A549 (cell line): ENCODE measurements at regions not wholly inside any gene's neighbourhood (a gene's known extent, or its start where the extent isn't known, plus 50 kb on each side); places are given as distances from the start of the nearest gene placed in this dataset.

ENCODE experiments used
- CTCF ChIP-seq: fragments of >200 bp; sonication (Bioruptor Twin); formaldehyde crosslinking; IDR thresholded peaks from 3 replicates; pipeline ENCODE4 v1.5.1; 2016
- EP300 ChIP-seq, 2 experiments: fragments of >200 bp; sonication (Bioruptor Twin); formaldehyde crosslinking; IDR thresholded peaks; 2 replicates in 1 of 2; 3 replicates in 1 of 2; pipeline ENCODE4 v1.6.1; 2016 to 2017
- NFE2L2 ChIP-seq: fragments of 150-350 bp; conservative IDR thresholded peaks from 2 replicates; pipeline ENCODE4 v1.6.1; 2014; ENCODE audit warnings: low read length
- NR3C1 ChIP-seq: fragments of >200 bp; sonication (Bioruptor Twin); formaldehyde crosslinking; IDR thresholded peaks from 3 replicates; pipeline ENCODE4 v1.6.1; 2017
- POLR2A ChIP-seq: IDR thresholded peaks from 2 replicates; pipeline ENCODE4 v1.6.1; 2012; ENCODE audit warnings: mild to moderate bottlenecking, low read length

- no peak for TF ChIP-seq NFE2L2
- no peak for TF ChIP-seq CTCF
- TF ChIP-seq POLR2A = no peak
- TF ChIP-seq NR3C1 = no peak
- TF ChIP-seq EP300 (IDR thresholded peaks at IDR 0.05) = no peak
Observed at GRCh38 chr10:128979405-128979804, 487.6 kb upstream of the MGMT start.
